Transverse colon (tissue), 4 donors: ENCODE measurements at regions not wholly inside any gene's neighbourhood (a gene's known extent, or its start where the extent isn't known, plus 50 kb on each side); places are given as distances from the start of the nearest gene placed in this dataset.

Source experiments
- POLR2A ChIP-seq: fragments of 450-650 bp; IDR thresholded peaks from one replicate; pipeline ENCODE4 v1.6.1; 2016; ENCODE audit warnings: antibody characterized with exemption, mild to moderate bottlenecking, moderate library complexity
- POLR2AphosphoS5 ChIP-seq, 3 donors: sonication (generic); formaldehyde crosslinking; IDR thresholded peaks; one replicate each; pipeline ENCODE4 v1.6.1; 2016; ENCODE audit warnings: antibody characterized with exemption in 3 of 3
- TF ChIP-seq, protein P1 (sequence below), 5 experiments: fragments of 200-600 bp in 3 of 5; fragments of 450-650 bp in 2 of 5; sonication (generic) in 3 of 5; IDR thresholded peaks; 1 replicate in 2 of 5; 2 replicates in 3 of 5; pipeline ENCODE4 v1.5.1; 2016 to 2017; ENCODE audit warnings: antibody characterized with exemption in 5 of 5, inconsistent platforms in 3 of 5, mild to moderate bottlenecking in 2 of 5, moderate library complexity in 1 of 5

DNA sequence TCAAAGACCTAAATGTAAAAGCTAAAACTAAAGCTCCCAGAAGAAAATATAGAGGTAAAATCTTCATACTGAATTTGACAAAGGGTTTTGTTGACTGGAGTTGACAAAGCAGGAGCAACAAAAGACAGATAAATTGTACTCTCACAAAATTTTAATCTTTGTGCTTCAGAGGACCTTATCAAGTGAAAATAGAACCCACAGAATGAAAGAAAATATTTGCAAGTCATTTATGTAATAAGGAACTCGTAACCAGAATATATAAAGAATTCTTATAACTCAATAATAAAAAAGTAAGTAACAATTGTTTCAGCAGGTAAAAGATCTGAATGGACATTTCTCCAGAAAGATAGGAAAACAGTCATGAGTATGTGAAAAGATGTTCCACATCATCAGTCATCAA is 62.0 kb upstream of the SRRM3 start:
- TF ChIP-seq, protein P1, sequence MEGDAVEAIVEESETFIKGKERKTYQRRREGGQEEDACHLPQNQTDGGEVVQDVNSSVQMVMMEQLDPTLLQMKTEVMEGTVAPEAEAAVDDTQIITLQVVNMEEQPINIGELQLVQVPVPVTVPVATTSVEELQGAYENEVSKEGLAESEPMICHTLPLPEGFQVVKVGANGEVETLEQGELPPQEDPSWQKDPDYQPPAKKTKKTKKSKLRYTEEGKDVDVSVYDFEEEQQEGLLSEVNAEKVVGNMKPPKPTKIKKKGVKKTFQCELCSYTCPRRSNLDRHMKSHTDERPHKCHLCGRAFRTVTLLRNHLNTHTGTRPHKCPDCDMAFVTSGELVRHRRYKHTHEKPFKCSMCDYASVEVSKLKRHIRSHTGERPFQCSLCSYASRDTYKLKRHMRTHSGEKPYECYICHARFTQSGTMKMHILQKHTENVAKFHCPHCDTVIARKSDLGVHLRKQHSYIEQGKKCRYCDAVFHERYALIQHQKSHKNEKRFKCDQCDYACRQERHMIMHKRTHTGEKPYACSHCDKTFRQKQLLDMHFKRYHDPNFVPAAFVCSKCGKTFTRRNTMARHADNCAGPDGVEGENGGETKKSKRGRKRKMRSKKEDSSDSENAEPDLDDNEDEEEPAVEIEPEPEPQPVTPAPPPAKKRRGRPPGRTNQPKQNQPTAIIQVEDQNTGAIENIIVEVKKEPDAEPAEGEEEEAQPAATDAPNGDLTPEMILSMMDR (IDR thresholded peaks at IDR 0.05): no peak
- no peak for TF ChIP-seq POLR2A
- TF ChIP-seq POLR2AphosphoS5 (IDR thresholded peaks at IDR 0.05): no peak
